NK-92 treated with Interleukin-12 subunit alpha and Interleukin-12 subunit beta, amount 100 ng/mL, for 24 hours (cell line): ENCODE measurements at regions not wholly inside any gene's neighbourhood (a gene's known extent, or its start where the extent isn't known, plus 50 kb on each side); places are given as distances from the start of the nearest gene placed in this dataset.
"Not testable (repeated sequence)": the region's sequence is repeated elsewhere in the genome, so short reads cannot be mapped to it uniquely, and the experiment has no call there.

Experiments used
- DNase-seq: peaks from one replicate; lab custom pipeline; 2025; lab: John Stamatoyannopoulos, UW

DNA sequence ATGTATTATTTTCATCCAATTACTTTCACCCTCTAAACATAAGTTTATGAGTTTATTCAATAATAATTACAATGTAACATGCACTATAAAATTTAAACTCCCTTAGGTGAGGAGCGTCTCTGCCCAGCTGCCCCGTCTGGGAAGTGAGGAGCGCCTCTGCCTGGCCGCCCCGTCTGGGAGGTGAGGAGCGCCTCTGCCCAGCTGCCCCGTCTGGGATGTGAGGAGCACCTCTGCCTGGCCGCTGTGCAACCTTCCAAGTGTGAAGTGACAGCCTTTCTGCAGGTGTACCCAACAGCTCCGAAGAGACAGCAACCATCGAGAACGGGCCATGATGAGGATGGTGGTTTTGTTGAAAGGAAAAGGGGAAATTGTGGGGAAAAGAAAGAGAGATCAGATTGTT lies 618.9 kb upstream of the GHITM start:
- not testable (repeated sequence) for DNase-seq

DNA sequence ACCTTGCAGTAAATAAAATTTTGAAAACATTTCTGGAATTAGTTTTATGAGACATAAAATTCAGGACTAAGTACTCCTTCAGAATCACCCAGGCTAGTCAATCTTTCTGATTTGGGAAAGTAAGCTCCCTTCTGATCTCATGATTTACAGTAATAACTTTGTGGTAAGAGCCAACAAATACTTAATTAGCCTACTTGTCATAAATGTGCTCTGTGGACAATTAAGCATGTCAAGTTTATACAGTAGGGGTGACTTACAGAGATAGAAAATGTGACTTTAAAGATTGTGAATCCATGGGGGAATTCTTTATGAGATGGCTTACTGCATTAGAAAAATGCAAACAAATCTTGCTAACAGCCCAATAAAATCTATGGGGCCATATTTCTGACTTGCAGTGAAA lies 616.9 kb upstream of the GHITM start:
- DNase-seq: no peak

DNA sequence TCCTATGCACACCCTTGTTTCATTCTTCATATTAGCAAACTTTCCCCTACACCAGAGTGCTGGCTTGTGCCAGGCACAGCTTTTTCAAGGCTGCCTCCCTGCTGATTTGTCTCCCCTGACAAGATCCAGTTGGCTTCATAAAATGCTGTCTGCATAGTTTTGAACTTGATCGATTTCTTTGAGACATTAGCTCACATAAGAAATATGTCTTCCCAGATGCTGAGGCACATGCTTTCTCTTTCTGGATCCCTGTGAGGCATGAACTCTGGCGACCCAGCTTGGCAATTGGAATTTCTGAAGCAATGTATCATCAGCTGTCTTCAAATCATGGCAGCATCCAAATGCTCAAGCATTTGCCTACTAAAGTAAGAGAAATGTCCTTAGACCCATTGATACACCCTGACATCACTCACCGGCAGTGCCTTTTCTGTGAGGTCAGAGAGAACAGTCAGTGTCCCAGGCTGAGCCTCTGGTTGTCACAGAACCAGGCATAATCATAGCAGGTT lies 616.4 kb upstream of the GHITM start:
- no peak for DNase-seq

DNA sequence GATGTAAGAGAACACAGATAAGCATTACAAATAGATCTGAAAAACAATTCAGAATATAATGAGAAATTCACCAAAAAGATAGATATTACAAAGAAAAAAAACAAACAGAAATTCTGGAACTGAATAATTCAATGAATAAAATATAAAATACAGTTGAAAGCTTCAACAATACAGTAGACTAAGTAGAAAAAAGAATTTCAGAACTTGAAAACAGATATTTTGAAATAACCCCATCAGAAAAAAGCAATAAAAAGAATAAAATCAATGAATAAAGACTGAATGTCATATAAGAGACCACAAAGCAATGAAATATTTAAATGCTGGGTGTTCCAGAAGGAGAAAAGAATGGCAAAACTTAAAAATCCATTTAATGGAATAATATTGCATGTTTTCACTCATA lies 611.4 kb upstream of the GHITM start:
- DNase-seq: no peak

DNA sequence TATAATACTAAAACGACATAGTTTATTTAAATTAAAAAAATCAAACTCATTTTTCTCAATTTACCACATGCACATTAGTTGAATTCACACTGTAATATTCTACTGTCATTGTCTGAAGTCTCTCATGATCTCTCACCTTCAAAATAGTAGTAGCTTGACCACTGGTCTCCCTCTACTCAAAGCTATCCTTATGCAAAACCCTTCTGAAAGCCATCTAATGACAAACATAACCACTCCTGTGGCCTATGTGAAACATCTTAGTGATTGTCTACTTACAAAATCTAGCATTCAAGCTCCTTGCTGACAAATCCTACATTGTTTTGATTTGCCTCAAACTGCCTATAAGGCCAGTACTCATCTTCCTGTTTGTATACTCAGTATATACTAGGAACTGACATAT lies 606.0 kb upstream of the GHITM start:
- DNase-seq: no peak

DNA sequence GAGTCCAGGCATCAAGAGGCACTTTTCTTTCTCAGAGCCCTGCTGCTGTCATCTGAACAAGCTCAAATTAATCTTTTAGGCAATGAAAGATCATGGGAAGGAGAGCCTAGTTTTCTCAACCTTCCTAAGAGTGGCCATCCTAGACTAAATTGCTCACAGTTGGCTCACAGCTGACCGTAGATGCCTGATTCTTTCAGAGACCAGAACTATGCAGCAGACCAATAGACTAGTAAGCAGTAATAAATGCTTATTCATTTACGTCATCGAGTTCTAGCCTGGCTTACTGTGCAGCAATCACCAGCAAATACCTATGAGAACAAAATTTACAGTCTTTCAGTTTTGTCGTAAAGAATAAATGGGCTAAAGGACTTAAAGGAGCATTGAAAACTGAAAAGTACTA lies 602.9 kb upstream of the GHITM start:
- DNase-seq: no peak

DNA sequence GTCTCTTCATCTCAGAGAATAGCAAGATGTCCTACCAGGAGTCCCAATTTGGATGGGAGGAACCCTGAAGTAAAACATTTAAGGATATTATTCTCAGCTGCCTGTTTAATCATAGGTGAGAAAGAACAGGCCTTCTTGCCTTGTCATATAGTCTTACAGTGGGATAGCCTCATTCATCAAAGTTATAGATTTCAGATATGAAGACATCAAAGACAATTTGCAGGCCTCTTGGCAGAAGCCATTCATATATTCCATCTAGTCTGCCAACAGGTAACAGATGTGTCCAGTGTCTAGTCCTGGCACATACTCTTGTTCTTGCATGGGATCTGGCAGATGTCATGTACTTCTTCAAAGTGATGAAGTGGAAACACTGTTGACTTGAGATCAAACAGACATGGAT lies 601.3 kb upstream of the GHITM start:
- no peak for DNase-seq

DNA sequence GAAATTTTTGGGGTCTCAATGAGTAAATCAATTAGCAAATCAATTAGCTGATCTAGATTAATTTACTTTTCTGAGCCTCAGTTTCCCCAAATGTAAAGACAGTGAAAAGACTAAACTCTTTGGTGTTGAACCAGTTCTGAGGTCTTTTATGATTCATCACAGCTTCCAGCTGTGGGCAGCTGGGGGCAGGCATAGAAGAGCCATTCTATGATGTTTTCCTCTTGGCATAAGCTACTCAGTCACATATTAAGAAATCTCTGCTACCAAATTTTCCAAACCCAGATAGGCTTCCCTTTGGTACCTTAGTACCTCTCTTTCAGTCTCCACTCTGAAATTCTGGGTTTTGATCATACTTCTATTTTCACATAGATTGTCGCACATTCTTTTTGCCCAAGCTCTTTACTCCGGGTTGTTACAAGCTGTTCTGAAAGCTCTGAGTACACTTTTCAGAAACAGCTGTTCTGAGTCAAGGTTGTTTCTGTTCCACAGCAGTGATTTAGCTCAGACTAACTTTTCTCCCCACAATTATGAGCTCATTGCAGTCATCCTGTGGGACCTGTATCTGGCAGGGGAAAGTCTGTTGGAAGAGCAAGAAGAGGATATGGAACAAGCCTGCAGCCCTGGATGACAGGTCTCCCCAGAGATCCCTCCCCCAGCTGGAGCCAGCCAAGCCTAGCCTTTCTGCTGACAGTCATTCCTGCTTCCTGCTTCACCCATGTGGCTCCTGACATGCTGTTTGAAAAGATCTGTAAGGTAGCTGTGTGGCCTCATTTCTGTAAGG lies 599.6 kb upstream of the GHITM start:
- no peak for DNase-seq

DNA sequence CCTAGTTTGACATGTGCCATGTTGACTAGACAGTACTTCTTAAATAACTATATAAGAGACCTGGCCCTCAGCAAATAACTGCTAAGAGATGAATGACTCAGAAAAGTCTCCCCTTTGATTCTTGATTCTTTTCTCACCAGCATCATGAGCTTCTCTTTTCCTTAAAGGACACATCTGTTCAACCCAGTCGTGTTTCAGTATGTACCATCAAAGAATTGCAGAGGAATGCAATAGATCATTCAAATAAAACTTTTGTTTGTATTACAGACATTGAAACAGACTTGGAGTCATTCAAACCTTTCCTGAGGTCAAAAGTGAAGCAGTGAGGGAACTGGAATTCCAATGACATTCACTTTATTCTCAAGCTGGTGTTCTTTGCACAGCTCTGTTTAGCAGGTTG lies 598.3 kb upstream of the GHITM start:
- no peak for DNase-seq

DNA sequence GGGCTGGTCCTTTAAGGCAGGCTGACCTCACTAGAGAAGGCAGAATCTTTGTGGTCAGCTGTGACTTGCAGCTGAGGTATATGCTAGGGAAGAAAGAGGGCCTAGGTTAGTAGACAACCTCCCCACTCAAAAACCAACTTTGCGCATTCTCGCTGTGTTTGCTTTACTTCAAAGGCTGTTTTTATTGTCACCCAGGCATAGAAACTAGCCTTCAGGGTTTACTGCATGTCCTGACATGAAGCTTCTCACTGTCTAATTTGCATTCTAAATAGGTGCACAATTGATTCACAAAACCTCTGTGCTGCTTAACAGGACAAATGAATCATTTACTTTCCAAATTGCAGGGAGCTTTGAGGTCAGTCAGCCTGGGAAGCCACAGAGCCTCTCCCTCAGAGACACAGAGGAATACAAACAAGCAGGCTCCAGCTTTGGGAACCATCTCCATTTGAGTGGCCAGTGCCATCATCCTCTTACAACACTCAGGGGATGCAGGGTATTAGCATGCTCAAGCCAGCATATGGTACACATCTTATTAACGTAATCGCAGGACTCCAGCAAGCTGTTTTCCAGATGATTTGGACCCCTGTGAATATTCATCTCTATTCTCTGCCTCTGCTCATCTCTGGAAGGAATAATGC lies 596.4 kb upstream of the GHITM start:
- DNase-seq: no peak

DNA sequence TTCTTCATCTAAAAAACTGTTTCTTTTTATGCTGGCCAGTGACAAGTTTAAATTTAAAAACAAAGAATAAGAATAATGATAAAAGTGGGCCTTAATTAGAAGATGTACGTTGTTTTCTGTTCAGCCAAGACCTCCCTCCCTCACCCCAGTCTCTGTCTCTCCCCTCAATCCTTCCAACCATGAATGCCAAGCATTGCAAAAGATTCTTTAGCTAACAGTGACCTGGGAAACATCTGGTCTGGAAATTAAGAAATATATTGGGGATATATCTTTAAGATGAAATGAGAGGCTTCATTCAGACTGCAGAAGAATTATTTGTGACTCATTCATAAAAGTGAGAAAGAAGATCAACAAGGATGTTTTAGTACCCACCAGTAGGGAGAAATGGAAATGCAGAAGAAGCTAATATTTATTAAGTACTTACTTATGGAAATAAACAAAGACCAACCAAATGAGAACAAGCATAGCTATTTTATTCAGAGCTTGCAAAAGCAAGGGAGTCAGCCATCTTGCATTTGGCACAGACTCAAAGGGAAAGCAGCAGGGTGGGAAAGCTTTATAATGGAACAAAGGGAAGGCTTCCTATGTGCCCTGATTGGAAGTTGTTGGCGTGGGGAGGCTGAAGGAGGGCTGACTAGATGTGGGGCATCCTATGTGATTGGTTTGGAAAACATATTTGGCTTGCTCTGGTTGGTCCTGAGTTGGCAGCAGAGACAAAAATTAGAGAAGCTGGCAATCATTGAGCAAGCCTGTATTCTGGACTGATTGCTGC lies 595.4 kb upstream of the GHITM start:
- no peak for DNase-seq

DNA sequence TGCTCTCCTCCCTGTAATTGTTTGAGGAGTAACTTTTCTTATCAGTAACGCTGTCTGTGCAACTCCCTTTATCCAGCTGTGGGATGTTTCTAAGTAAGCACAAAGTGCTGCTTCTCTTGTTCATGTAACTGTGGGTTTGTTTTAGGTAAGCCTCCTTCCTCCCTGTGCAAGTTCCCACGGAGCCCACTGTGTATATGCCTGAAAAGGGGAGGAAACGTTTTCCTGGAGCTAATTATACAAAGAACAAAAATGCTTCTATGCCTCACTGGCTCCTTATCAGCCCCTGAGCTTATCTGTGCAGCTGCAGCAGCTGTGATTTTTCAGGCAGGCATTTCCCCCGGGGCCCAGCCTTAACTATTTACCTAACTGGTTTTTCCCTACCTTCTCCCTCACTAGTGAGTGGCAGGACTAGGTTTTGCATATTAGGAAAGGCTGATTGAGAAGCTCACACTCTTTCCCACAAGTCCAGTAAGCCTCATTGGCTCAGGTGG lies 593.4 kb upstream of the GHITM start:
- DNase-seq: no peak

DNA sequence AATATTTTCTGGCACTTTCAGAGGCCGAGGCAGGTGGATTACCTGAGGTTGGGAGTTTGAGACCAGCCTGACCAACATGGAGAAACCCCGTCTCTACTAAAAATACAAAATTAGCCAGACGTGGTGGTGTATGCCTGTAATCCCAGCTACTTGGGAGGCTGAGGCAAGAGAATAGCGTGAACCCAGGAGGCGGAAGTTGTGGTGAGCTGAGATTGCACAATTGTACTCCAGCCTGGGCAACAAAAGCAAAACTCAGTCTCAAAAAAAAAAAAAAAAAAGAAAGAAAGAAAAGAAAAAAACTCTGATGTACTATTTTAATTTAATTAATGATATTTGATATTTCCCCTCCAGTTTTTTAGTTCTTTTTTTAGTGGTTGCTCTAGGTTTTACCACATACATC lies 588.1 kb upstream of the GHITM start:
- not testable (repeated sequence) for DNase-seq

DNA sequence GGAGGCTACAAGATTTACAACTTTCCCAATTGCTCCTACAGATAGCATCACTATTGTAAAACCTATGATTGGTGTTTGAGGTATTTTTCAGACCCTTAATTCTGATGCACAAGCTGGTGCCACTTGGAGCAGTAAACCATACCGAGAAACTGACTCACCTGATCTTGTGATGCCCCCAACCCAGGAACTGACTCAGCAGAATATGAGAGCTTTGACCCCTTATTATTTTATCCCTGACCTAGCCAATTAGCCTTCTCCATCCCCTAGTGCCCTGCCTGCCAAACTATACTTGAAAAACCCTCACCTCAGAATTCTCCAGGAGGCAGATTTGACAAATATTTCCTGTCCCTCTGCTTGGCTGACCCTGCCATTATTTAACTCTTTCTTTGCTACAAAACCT lies 585.9 kb upstream of the GHITM start:
- DNase-seq: no peak

DNA sequence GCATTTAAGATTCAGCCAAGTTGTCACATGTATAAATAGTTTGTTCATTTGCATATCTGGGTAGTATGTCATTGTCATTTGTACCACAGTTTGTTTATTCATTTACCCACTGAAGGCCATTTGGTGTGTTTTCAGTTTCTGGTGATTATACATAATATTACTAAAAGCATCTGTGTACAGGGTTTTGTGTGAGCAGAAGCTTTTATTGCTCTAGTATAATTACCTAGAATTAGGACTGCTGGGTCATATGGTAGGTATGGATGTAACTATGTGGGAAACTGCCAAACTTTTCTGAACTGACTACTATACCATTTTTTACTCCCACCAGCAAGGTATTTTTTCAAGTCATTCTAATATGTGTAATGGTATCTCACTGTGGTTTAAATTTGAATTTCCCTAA lies 584.0 kb upstream of the GHITM start:
- DNase-seq: no peak

DNA sequence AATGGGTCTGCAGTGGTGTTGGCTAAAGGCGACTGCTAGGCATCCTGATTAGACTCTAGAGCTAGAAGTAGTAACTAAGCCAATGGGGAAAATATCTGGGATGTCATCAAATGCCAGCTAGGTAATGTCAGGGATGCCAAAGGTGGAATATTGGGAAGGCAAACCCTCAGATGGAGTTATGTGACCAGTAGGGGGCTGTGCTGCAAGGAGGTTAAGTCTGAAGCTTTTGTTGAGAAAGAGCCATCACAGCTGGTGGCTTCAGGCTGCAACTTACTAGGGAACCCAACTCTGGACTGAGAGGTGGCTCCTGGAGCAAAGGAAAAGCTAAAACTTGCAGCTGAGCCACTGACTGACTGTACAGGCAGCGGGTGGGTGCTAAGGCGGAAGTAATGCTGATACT lies 576.9 kb upstream of the GHITM start:
- DNase-seq: no peak

DNA sequence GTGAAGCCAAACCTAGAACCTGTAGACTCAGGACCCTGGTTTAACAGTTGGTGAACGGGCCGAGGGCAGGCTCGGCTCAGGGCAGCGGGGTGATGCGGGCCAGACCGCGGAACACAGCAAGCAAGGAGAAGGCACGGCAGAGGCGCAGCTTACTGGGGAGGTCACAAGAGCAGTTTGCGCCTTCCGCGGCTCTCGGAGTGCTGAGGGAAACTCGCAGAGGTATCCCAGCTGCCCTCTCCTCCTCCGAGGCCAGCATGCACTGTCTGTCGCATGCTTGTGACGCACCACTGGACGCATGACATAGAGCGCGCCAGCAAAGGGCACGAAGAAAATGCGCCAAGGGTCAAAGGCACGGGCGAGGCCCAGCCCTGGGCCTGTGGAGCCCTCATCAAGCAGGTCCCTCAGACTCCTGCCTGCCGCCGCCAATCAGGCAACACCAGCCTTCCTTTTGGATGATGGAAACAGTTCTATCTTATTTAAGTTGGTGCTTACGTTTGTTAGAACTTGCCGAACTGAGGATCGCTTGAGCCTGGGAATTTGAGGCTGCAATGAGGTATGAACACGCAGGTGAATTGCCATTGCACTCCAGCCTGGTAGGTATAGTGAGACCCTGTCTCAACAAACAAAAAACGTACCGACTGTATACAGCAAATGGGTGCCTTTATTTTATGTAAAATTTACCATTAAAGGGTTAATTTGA lies 574.3 kb upstream of the GHITM start:
- DNase-seq: no peak

DNA sequence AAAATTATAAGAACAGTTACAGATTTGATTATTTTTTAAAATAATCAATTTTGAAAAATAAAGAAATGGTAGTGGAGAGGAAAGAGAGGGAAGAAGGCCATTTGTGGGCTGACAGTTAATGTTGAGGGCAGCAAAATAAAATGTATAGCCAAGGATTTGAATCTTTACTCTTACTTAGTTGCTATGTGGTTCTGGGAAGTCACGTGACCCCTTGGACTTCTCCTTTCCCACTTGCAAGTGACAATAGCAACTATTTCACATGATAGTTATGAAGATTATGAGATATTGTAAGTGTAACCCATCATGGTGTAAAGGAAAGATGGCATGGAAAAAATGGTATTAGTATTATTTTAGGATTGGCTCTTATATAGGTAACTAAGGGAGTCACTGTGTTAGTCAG lies 567.3 kb upstream of the GHITM start:
- DNase-seq: no peak

DNA sequence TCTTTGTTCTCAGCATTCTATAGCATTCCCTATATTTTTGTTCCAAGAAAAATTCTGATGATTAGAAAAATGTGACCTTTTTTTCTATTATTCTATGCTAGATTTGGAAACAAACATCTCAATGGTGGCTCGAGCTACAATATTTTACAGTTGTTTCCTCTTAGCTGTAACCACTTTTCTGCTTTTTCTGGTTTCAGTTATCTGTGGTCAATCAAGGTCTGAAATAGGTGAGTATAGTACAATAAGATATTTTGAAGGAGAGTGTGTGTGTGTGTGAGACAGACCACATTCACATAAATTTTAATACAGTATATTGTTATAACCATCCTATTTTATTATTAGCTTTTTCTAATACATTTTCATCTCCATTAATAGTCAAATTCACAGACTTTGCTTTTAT lies 564.5 kb upstream of the GHITM start:
- DNase-seq: no peak

DNA sequence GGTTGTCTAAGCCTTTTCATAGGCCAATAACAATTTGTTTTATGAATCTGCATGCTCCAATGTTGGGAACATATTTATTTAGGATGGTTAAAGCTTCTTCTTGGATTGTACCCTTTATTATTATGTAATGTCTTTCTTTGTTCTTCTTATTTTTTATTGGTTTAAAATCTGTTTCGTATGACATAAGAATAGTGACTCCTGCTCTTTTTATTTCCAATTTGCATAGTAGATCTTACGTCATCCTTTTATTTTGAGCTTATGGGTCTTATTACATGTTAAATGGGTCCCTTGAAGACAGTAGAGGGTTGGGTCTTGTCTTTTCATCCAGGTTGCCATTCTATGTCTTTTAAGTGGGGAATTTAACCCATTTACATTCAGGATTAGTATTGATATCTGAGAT lies 561.9 kb upstream of the GHITM start:
- DNase-seq: no peak

DNA sequence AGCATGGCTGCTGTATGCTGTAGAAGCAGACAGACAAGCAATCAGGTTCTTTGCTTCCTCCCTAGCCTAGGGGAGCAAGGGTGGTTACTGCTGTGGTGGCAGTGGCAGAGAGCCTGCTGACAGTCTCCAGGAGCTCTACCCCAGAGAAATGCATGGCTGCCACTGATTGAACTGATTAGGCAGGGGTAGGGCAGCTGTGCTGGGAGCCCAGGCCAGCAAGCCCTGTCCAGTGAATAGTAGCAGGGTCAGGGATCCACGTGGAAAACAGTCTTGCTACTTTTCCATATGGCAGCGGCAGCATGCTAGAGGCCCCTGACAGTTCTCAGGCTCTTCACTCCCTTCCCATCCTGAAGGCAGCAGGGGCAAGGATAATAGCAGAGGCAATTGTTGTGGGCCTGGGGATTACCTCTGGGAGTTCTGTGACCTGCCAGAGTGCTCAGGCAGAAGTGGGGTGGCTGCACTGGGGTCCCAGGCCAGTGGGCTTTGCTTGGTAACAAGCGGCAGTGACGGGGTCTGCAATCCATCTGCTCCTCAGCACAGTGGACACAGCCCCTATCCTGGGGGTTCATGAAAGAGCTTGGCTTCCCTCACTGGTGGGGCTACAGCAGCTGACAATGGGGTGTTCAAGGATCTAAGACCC lies 558.8 kb upstream of the GHITM start:
- DNase-seq: no peak
